NB4 (cell line): ENCODE measurements at regions not wholly inside any gene's neighbourhood (a gene's known extent, or its start where the extent isn't known, plus 50 kb on each side); places are given as distances from the start of the nearest gene placed in this dataset.

Experiments used
- MAX ChIP-seq: IDR thresholded peaks from 2 replicates; pipeline ENCODE4 v1.6.1; 2011; ENCODE audit warnings: low read depth, low read length
- MYC ChIP-seq: IDR thresholded peaks from 2 replicates; pipeline ENCODE4 v1.6.1; 2011; ENCODE audit warnings: low read depth, low read length
- POLR2A ChIP-seq: IDR thresholded peaks from 2 replicates; pipeline ENCODE4 v1.6.1; 2011; ENCODE audit warnings: mild to moderate bottlenecking; ENCODE audit not compliant: insufficient read length; ENCODE audit errors: extremely low read depth
- TF ChIP-seq, protein P1 (sequence below): IDR thresholded peaks from one replicate; pipeline ENCODE4 v1.5.1; 2012; ENCODE audit warnings: low read depth, low read length

DNA sequence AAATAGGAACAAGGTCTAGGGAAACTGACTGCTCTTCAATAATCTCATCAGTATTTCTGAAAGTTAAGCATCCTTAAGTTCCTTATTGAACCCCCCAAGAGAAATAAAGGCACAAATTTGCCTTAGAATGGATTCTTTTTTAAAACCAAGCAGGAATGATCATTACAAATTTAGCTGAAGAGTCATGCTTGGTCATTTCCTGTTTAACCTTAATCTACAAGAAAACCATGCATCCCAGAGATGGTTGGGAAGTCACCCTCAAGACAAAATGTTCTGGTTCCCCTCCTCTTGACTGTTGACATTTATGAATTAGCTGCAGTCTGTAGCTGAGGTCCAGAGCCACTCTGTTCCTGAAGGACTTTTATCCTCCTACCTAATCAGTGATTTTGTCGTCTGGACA, 291.8 kb upstream of the G2E3 start:
- TF ChIP-seq, protein P1, sequence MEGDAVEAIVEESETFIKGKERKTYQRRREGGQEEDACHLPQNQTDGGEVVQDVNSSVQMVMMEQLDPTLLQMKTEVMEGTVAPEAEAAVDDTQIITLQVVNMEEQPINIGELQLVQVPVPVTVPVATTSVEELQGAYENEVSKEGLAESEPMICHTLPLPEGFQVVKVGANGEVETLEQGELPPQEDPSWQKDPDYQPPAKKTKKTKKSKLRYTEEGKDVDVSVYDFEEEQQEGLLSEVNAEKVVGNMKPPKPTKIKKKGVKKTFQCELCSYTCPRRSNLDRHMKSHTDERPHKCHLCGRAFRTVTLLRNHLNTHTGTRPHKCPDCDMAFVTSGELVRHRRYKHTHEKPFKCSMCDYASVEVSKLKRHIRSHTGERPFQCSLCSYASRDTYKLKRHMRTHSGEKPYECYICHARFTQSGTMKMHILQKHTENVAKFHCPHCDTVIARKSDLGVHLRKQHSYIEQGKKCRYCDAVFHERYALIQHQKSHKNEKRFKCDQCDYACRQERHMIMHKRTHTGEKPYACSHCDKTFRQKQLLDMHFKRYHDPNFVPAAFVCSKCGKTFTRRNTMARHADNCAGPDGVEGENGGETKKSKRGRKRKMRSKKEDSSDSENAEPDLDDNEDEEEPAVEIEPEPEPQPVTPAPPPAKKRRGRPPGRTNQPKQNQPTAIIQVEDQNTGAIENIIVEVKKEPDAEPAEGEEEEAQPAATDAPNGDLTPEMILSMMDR: no peak
- TF ChIP-seq MAX (no peak), MYC (no peak), POLR2A (no peak)
